ENCODE measurements at regions not wholly inside any gene's neighbourhood (a gene's known extent, or its start where the extent isn't known, plus 50 kb on each side); places are given as distances from the start of the nearest gene placed in this dataset.
"Not testable (repeated sequence)": the region's sequence is repeated elsewhere in the genome, so short reads cannot be mapped to it uniquely, and the experiment has no call there.

DNA sequence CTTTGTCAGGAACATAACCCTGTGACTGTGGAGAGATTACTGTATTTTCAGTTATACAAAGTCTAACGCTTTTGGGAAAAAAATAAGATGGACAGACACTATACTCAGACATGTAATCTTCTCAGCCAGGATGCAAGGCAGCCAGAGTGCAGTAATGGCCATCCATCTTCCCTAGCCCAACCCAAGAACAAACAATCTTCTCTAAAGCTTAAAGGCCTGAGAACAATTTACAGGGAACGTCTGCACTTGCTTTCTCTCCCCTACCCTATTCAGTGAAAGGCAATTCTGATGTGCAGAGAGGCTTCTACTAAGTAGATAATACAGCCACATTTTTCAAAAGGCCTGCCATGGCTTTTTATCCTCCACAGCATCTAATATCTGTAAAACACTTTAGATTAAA, 471.3 kb downstream of the FGF13 start:
- H3K9me3 ChIP-seq (ENCODE audit: control insufficient read depth, insufficient read depth, low read length): no peaks in the 10 kb centered on the region
- H3K27ac ChIP-seq (ENCODE audit: low read depth, low read length): no peak overlapping the region
- no peak overlapping the region for H3K4me3 ChIP-seq (ENCODE audit: low read depth, low read length)
- H3K4me1 ChIP-seq (ENCODE audit: control insufficient read depth, insufficient read depth, low read length): no peaks in the 10 kb centered on the region
- H3K27me3 ChIP-seq (ENCODE audit: control insufficient read depth, insufficient read depth, low read length): no peaks in the 10 kb centered on the region
- no peak overlapping the region for H3K9ac ChIP-seq (ENCODE audit: low read depth, low read length)
- H3K36me3 ChIP-seq (ENCODE audit: control insufficient read depth, insufficient read depth, low read length): no peaks in the 10 kb centered on the region

DNA sequence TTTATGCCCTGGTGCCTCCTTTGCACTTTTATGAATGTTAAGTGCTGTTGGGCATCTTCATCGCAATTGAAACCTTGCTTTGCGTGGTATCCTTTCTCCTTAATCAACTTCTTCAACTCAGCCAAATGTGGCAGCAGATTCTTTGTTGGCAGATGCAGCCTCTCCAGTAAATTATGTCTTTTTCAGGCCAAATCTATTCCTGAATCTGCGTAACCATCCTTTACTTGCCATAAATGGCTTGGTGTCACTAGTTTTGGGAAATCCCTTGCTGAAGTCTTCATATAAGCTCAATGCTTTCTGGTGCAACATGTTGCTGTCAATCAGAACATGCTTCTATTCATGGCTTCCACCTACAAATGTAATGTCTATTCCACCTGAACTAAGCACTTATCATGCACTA, 457.5 kb downstream of the FGF13 start:
- no peak overlapping the region for H3K4me3 ChIP-seq (ENCODE audit: low read depth, low read length)
- H3K9ac ChIP-seq (ENCODE audit: low read depth, low read length): no peak overlapping the region
- no peaks in the 10 kb centered on the region for H3K36me3 ChIP-seq (ENCODE audit: control insufficient read depth, insufficient read depth, low read length)
- no peaks in the 10 kb centered on the region; the same call in 1 of the 2 replicates for H3K27me3 ChIP-seq (ENCODE audit: control insufficient read depth, insufficient read depth, low read length)
- peaks cover 17% of the 10 kb centered on the region for H3K4me1 ChIP-seq (ENCODE audit: control insufficient read depth, insufficient read depth, low read length)
- no peak overlapping the region for H3K27ac ChIP-seq (ENCODE audit: low read depth, low read length)
- no peaks in the 10 kb centered on the region for H3K9me3 ChIP-seq (ENCODE audit: control insufficient read depth, insufficient read depth, low read length)

DNA sequence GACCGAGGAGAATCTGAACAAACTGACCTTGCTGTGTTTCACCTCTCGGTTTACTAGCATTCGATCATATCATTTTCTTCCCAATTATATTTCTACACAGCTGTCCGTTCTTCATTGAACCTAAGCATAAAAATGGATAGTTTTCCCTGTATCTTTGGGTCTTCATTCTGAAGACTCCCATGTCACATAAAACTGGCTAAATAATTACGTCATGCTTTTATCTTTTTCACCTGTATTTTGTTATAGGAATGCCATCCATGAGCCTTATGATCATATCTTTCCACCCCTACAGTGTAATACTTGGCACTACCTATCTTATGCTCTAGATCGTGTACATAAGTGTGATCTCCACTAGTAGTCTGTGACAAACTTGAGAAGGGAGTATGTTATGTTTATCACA, 456.1 kb downstream of the FGF13 start:
- H3K27ac ChIP-seq (ENCODE audit: low read depth, low read length): no peak overlapping the region
- no peaks in the 10 kb centered on the region; the same call in 1 of the 2 replicates for H3K27me3 ChIP-seq (ENCODE audit: control insufficient read depth, insufficient read depth, low read length)
- H3K9me3 ChIP-seq (ENCODE audit: control insufficient read depth, insufficient read depth, low read length): no peaks in the 10 kb centered on the region

DNA sequence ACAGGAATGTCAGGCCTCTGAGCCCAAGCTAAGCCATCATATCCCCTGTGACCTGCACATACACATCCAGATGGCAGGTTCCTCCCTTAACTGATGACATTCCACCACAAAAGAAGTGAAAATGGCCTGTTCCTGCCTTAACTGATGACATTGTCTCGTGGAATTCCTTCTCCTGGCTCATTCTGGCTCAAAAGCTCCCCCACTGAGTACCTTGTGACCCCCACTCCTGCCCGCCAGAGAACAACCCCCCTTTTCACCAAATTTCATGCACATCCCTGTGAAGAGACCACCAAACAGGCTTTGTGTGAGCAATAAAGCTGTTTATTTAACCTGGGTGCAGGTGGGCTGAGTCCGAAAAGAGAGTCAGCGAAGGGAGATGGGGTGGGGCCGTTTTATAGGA, 447.4 kb downstream of the FGF13 start:
- not testable (repeated sequence) for H3K9ac ChIP-seq (ENCODE audit: low read depth, low read length); H3K36me3 ChIP-seq (ENCODE audit: control insufficient read depth, insufficient read depth, low read length); H3K27ac ChIP-seq (ENCODE audit: low read depth, low read length); H3K4me3 ChIP-seq (ENCODE audit: low read depth, low read length); H3K4me1 ChIP-seq (ENCODE audit: control insufficient read depth, insufficient read depth, low read length); H3K9me3 ChIP-seq (ENCODE audit: control insufficient read depth, insufficient read depth, low read length); H3K27me3 ChIP-seq (ENCODE audit: control insufficient read depth, insufficient read depth, low read length)

More for the DNA sequence above, 456.1 kb downstream of the FGF13 start:
- Histone ChIP-seq H3K4me3 (ENCODE audit: low read depth, low read length) (no peak overlapping the region), H3K9ac (ENCODE audit: low read depth, low read length) (no peak overlapping the region), H3K4me1 (ENCODE audit: control insufficient read depth, insufficient read depth, low read length) (peaks cover 17% of the 10 kb centered on the region), H3K36me3 (ENCODE audit: control insufficient read depth, insufficient read depth, low read length) (no peaks in the 10 kb centered on the region)

DNA sequence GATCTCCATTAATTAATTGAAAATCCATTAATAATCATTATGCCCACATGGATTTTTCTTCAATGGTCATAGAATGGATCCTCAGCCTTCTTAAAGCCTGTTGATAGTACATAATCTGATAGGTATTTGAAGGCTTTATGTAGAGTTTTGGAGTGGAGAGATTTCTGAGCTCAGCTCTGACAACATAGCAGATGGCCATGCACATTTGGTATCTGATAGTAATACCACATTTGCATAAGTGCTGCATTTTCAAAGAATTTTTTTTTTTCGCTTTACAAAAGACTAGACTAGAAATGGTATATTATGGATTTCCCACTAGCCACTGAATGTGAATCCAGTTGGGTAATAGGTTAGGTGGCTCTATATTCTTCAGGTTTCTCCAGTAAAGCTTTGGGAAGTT, 440.6 kb downstream of the FGF13 start:
- Histone ChIP-seq H3K9ac (ENCODE audit: low read depth, low read length) (no peak overlapping the region), H3K27me3 (ENCODE audit: control insufficient read depth, insufficient read depth, low read length) (no peaks in the 10 kb centered on the region), H3K9me3 (ENCODE audit: control insufficient read depth, insufficient read depth, low read length) (no peaks in the 10 kb centered on the region), H3K27ac (ENCODE audit: low read depth, low read length) (no peak overlapping the region), H3K36me3 (ENCODE audit: control insufficient read depth, insufficient read depth, low read length) (no peaks in the 10 kb centered on the region), H3K4me1 (ENCODE audit: control insufficient read depth, insufficient read depth, low read length) (no peaks in the 10 kb centered on the region), H3K4me3 (ENCODE audit: low read depth, low read length) (no peak overlapping the region)

DNA sequence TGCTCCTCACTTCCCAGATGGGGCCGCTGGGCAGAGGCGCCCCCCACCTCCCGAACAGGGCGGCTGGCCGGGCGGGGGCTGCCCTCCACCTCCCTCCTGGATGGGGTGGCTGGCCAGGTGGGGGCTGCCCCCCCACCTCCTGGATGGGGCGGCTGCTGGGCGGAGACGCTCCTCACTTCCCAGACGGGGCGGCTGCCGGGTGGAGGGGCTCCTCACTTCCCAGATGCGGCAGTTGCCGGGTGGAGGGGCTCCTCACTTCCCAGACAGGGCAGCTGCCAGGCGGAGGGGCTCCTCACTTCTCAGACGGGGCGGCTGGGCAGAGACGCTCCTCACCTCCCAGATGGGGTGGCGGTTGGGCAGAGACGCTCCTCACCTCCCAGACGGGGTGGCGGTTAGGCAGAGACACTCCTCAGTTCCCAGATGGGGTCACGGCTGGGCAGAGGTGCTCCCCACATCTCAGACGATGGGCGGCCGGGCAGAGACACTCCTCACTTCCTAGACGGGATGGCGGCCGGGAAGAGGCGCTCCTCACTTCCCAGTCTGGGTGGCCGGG, 428.8 kb downstream of the FGF13 start:
- not testable (repeated sequence) for H3K27ac ChIP-seq (ENCODE audit: low read depth, low read length); H3K9ac ChIP-seq (ENCODE audit: low read depth, low read length); H3K36me3 ChIP-seq (ENCODE audit: control insufficient read depth, insufficient read depth, low read length); H3K27me3 ChIP-seq (ENCODE audit: control insufficient read depth, insufficient read depth, low read length); H3K9me3 ChIP-seq (ENCODE audit: control insufficient read depth, insufficient read depth, low read length); H3K4me3 ChIP-seq (ENCODE audit: low read depth, low read length)
- peaks cover 16% of the 10 kb centered on the region for H3K4me1 ChIP-seq (ENCODE audit: control insufficient read depth, insufficient read depth, low read length)

DNA sequence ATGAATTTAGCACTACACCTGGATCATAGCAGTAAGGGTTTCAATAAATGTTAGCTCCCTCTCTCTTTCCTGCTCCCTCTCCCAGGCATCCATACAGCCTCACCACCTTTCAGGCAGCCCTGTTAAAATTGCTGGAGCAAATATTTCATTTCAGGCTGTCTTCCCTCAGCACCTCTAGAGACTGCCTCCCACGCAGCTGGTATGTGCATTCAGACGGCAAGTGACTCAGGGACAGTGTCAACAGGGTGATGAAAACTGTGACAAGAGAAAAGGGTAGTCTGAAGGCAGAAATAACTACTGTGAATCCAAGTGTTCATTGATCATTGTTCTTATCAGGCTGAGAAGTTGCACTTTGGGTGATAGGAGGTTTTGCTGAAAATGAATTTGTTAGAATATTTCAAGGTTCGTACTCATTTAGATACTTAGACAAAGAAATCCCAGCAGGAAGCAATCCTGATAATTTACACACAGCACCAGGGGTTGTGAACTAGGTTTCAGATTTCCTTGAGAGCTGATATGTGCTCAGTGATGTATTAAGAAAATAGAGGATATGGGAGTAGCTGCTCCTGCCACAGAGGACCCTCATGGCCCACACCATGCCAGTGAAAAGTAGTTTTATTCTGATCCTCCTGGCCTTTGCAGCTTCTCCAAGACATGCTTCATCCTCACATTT, 424.2 kb downstream of the FGF13 start:
- Histone ChIP-seq H3K4me3 (ENCODE audit: low read depth, low read length) (no peak overlapping the region), H3K36me3 (ENCODE audit: control insufficient read depth, insufficient read depth, low read length) (no peaks in the 10 kb centered on the region), H3K27ac (ENCODE audit: low read depth, low read length) (peak overlapping the region; percentile 66), H3K9ac (ENCODE audit: low read depth, low read length) (no peak overlapping the region), H3K4me1 (ENCODE audit: control insufficient read depth, insufficient read depth, low read length) (peaks cover 21% of the 10 kb centered on the region), H3K27me3 (ENCODE audit: control insufficient read depth, insufficient read depth, low read length) (no peaks in the 10 kb centered on the region), H3K9me3 (ENCODE audit: control insufficient read depth, insufficient read depth, low read length) (no peaks in the 10 kb centered on the region; the same call in 1 of the 2 replicates)

DNA sequence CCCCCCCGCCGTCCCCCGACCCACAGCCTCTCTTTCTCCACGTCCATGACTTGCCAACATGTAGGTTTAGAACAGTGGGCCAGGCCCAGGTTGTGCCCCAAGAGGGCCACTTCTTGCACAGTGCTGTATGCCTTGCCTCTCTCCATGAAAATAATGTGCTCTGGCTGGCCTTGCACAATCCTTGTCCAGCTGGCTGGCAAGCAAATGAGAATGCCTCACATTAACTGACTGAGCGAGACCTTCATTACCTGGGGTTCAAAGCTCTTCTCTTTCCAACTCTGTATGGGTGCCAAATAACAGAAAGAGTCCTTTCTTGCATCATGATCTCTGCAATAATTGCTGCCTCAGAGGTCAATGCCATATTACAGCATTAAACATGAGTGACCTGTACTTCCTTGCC, 416.6 kb downstream of the FGF13 start:
- H3K36me3 ChIP-seq (ENCODE audit: control insufficient read depth, insufficient read depth, low read length): no peaks in the 10 kb centered on the region
- no peak overlapping the region for H3K9ac ChIP-seq (ENCODE audit: low read depth, low read length)
- H3K4me3 ChIP-seq (ENCODE audit: low read depth, low read length): no peak overlapping the region
- H3K27me3 ChIP-seq (ENCODE audit: control insufficient read depth, insufficient read depth, low read length): no peaks in the 10 kb centered on the region
- no peaks in the 10 kb centered on the region for H3K4me1 ChIP-seq (ENCODE audit: control insufficient read depth, insufficient read depth, low read length)
- no peak overlapping the region for H3K27ac ChIP-seq (ENCODE audit: low read depth, low read length)
- no peaks in the 10 kb centered on the region for H3K9me3 ChIP-seq (ENCODE audit: control insufficient read depth, insufficient read depth, low read length)

DNA sequence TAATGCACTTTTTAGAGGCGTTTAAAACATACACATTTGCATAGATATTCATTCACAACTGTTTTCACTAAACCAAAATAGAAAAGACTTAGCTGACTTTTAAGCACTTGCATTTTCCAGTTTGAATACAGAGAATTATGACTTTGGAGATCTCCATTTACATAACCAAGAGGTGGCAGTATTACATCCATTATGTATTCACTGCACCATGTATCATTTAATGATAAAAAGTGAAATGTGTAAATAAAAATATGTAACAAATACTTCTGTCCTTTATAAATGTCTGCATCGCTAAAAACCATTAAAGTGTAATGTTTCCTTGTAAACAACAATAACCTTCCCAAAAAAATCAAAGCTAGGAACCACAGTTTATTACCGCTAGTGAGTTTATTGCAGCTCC, 413.2 kb downstream of the FGF13 start:
- no peaks in the 10 kb centered on the region for H3K4me1 ChIP-seq (ENCODE audit: control insufficient read depth, insufficient read depth, low read length)
- H3K27me3 ChIP-seq (ENCODE audit: control insufficient read depth, insufficient read depth, low read length): no peaks in the 10 kb centered on the region
- H3K9ac ChIP-seq (ENCODE audit: low read depth, low read length): no peak overlapping the region

DNA sequence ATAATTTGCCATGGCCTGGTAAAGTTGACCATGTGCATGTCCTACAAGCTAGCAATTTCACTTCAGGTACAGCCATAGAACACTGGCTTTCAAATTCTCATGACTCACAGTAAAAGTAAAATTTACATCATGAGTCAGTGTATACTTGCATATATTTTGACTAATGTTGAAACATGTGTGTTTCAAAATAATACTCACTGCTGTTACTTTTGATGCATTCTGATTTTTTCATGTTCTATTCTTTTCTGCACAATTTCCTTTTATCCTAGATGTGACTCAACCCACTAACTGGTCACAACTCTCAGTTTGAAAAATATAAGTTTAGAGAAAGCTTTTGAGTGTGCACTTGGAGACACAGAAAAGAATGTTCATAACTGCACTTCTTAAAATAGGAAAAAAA, 365.7 kb downstream of the FGF13 start:
- Histone ChIP-seq H3K9me3 (ENCODE audit: control insufficient read depth, insufficient read depth, low read length) (no peaks in the 10 kb centered on the region), H3K27me3 (ENCODE audit: control insufficient read depth, insufficient read depth, low read length) (no peaks in the 10 kb centered on the region), H3K4me3 (ENCODE audit: low read depth, low read length) (no peak overlapping the region), H3K27ac (ENCODE audit: low read depth, low read length) (no peak overlapping the region), H3K4me1 (ENCODE audit: control insufficient read depth, insufficient read depth, low read length) (peaks cover 13% of the 10 kb centered on the region), H3K36me3 (ENCODE audit: control insufficient read depth, insufficient read depth, low read length) (no peaks in the 10 kb centered on the region), H3K9ac (ENCODE audit: low read depth, low read length) (no peak overlapping the region)

More for the DNA sequence above, 413.2 kb downstream of the FGF13 start:
- H3K9me3 ChIP-seq (ENCODE audit: control insufficient read depth, insufficient read depth, low read length): no peaks in the 10 kb centered on the region
- no peak overlapping the region for H3K4me3 ChIP-seq (ENCODE audit: low read depth, low read length)
- no peaks in the 10 kb centered on the region for H3K36me3 ChIP-seq (ENCODE audit: control insufficient read depth, insufficient read depth, low read length)
- H3K27ac ChIP-seq (ENCODE audit: low read depth, low read length): no peak overlapping the region

DNA sequence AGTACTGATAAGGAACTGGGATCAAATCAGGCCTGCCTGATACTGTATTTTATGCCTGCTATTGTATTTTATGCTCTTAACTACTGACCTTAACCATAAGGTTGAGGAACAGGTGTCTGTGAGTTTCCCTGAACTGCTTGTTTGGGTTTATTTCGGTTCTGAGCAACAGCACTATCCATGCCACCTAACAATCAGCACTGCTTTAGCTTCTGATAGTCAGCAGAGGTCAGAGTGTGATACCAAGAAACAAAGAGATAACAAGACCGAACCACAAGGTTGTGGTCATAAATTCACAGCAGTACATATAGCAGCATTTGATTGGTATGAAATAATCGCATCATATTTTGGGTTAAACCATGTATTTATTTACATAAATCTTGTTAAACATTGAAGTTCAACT, 362.2 kb downstream of the FGF13 start:
- no peaks in the 10 kb centered on the region for H3K27me3 ChIP-seq (ENCODE audit: control insufficient read depth, insufficient read depth, low read length)
- H3K36me3 ChIP-seq (ENCODE audit: control insufficient read depth, insufficient read depth, low read length): no peaks in the 10 kb centered on the region
- H3K4me1 ChIP-seq (ENCODE audit: control insufficient read depth, insufficient read depth, low read length): peaks cover 13% of the 10 kb centered on the region
- no peak overlapping the region for H3K9ac ChIP-seq (ENCODE audit: low read depth, low read length)
- H3K4me3 ChIP-seq (ENCODE audit: low read depth, low read length): no peak overlapping the region
- H3K9me3 ChIP-seq (ENCODE audit: control insufficient read depth, insufficient read depth, low read length): no peaks in the 10 kb centered on the region
- peak overlapping the region; percentile 31 for H3K27ac ChIP-seq (ENCODE audit: low read depth, low read length)
